ENCODE measurements at regions not wholly inside any gene's neighbourhood (a gene's known extent, or its start where the extent isn't known, plus 50 kb on each side); places are given as distances from the start of the nearest gene placed in this dataset.

- Mint-ChIP-seq H3K27ac (no peak overlapping the region), H3K4me3 (no peak overlapping the region), H3K27me3 (ENCODE audit: insufficient read depth, low read depth, poor library complexity) (peaks cover 3% of the 10 kb centered on the region), H3K4me1 (peaks cover 5% of the 10 kb centered on the region), H3K36me3 (ENCODE audit: low read depth) (no peaks in the 10 kb centered on the region), H3K9me3 (no peaks in the 10 kb centered on the region)
- H4K20me1 ChIP-seq (replicated peaks; ENCODE audit: insufficient read depth): no peaks in the 10 kb centered on the region
- no peak overlapping the region for H3K4me3 ChIP-seq
- TF ChIP-seq EZH2phosphoT487 (IDR thresholded peaks at IDR 0.05; ENCODE audit: unreplicated experiment) (no peak), EZH2 (IDR thresholded peaks at IDR 0.05; ENCODE audit: low read depth, unreplicated experiment) (no peak), NANOG (IDR thresholded peaks at IDR 0.05; ENCODE audit: borderline replicate concordance) (no peak), ETS1 (IDR thresholded peaks at IDR 0.05) (no peak), JUNB (IDR thresholded peaks at IDR 0.05; ENCODE audit: unreplicated experiment) (no peak), CREB1 (CRISPR knock-in tag; IDR thresholded peaks at IDR 0.05; ENCODE audit: low read depth) (no peak), STAT1 (IDR thresholded peaks at IDR 0.05; ENCODE audit: unreplicated experiment) (no peak), ZNF331 (CRISPR knock-in tag; IDR thresholded peaks at IDR 0.05; ENCODE audit: low read depth) (no peak), REST (IDR thresholded peaks at IDR 0.05; ENCODE audit: unreplicated experiment) (no peak), ZNF114 (CRISPR knock-in tag; IDR thresholded peaks at IDR 0.05) (no peak), POLR2AphosphoS5 (IDR thresholded peaks at IDR 0.05; ENCODE audit: low read depth) (no peak), ZNF462 (CRISPR knock-in tag; IDR thresholded peaks at IDR 0.05) (no peak)
- TF ChIP-seq, protein P1, sequence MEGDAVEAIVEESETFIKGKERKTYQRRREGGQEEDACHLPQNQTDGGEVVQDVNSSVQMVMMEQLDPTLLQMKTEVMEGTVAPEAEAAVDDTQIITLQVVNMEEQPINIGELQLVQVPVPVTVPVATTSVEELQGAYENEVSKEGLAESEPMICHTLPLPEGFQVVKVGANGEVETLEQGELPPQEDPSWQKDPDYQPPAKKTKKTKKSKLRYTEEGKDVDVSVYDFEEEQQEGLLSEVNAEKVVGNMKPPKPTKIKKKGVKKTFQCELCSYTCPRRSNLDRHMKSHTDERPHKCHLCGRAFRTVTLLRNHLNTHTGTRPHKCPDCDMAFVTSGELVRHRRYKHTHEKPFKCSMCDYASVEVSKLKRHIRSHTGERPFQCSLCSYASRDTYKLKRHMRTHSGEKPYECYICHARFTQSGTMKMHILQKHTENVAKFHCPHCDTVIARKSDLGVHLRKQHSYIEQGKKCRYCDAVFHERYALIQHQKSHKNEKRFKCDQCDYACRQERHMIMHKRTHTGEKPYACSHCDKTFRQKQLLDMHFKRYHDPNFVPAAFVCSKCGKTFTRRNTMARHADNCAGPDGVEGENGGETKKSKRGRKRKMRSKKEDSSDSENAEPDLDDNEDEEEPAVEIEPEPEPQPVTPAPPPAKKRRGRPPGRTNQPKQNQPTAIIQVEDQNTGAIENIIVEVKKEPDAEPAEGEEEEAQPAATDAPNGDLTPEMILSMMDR (conservative IDR thresholded peaks at IDR 0.05; ENCODE audit: low read depth in 2 of 2): no peak
- no peaks in the 10 kb centered on the region for H3F3A ChIP-seq (replicated peaks; ENCODE audit: low read depth)
- H3K4me2 ChIP-seq: no peak overlapping the region
- H3K79me2 ChIP-seq (replicated peaks; ENCODE audit: insufficient read depth): no peaks in the 10 kb centered on the region
- no peak overlapping the region for H3K27ac ChIP-seq (ENCODE audit: low read depth)
- H3K36me3 ChIP-seq (ENCODE audit: insufficient read depth): no peaks in the 10 kb centered on the region
- H2AFZ ChIP-seq: no peak overlapping the region
- ATAC-seq (no peak), DNase-seq (ENCODE audit: low spot score) (no peak)
- H3K27me3 ChIP-seq (ENCODE audit: insufficient read depth): no peaks in the 10 kb centered on the region
- H3K4me1 ChIP-seq (ENCODE audit: insufficient read depth): no peaks in the 10 kb centered on the region
- H3K9me2 ChIP-seq (ENCODE audit: insufficient read depth): no peaks in the 10 kb centered on the region
These were observed 291.2 kb downstream of the TEX29 start for GRCh38 chr13:111611651-111612050.

All from GM23338 (cell line).